ENCODE measurements at regions not wholly inside any gene's neighbourhood (a gene's known extent, or its start where the extent isn't known, plus 50 kb on each side); places are given as distances from the start of the nearest gene placed in this dataset.

- H3K4me3 ChIP-seq (ENCODE audit: low read depth, low read length) = no peak overlapping the region
- peak; percentile 43; the same call in 1 of the 2 replicates for TF ChIP-seq CTCF (IDR thresholded peaks at IDR 0.05; ENCODE audit: low read depth, low read length)
Observed at GRCh38 chr3:73868688-73869315, 244.1 kb upstream of the PDZRN3 start.

GRCh38 chr3:73867524-73867923, 242.8 kb upstream of the PDZRN3 start:
- TF ChIP-seq CTCF (IDR thresholded peaks at IDR 0.05; ENCODE audit: low read depth, low read length) = no peak
- H3K4me3 ChIP-seq (ENCODE audit: low read depth, low read length) = no peak overlapping the region

- H3K4me3 ChIP-seq (ENCODE audit: low read depth, low read length) = no peak overlapping the region
- no peak for TF ChIP-seq CTCF (IDR thresholded peaks at IDR 0.05; ENCODE audit: low read depth, low read length)
Observed at GRCh38 chr3:73866846-73867245, 242.1 kb upstream of the PDZRN3 start.

- no peak for TF ChIP-seq CTCF (IDR thresholded peaks at IDR 0.05; ENCODE audit: low read depth, low read length)
- no peak overlapping the region for H3K4me3 ChIP-seq (ENCODE audit: low read depth, low read length)
Observed at GRCh38 chr3:73863546-73864079, 238.9 kb upstream of the PDZRN3 start.

GRCh38 chr3:73855813-73856212, 231.1 kb upstream of the PDZRN3 start:
- no peak for TF ChIP-seq CTCF (IDR thresholded peaks at IDR 0.05; ENCODE audit: low read depth, low read length)
- no peak overlapping the region for H3K4me3 ChIP-seq (ENCODE audit: low read depth, low read length)

GRCh38 chr3:73848173-73848906, 223.6 kb upstream of the PDZRN3 start:
- TF ChIP-seq CTCF (IDR thresholded peaks at IDR 0.05; ENCODE audit: low read depth, low read length) = peak; percentile 50; the same call in 1 of the 2 replicates
- no peak overlapping the region for H3K4me3 ChIP-seq (ENCODE audit: low read depth, low read length)

GRCh38 chr3:73846951-73847350, 222.2 kb upstream of the PDZRN3 start:
- H3K4me3 ChIP-seq (ENCODE audit: low read depth, low read length) = no peak overlapping the region
- no peak for TF ChIP-seq CTCF (IDR thresholded peaks at IDR 0.05; ENCODE audit: low read depth, low read length)

All from WI38 (cell line).